ENCODE measurements at regions not wholly inside any gene's neighbourhood (a gene's known extent, or its start where the extent isn't known, plus 50 kb on each side); places are given as distances from the start of the nearest gene placed in this dataset.

DNA sequence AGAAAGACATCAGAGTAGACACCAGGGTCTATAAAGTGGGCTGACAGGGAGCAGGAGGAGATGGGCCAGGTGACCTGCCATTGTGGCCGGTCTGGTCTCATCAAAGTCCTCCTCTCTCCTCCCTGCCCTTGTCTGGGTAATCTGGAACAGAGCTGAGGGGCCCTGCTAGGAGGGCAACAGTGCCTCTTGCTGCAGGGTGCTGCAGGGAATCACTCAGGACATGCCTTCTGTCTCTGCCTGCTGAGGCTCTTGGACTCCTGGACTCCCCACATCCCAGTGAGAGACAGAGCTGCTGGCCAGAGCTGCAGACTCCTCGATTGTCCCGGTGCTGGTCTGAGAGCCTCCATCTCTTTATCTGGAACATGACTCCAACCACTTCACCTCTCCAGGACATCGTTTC is 366.1 kb upstream of the DUSP10 start:
- no peak overlapping the region for H3K9ac ChIP-seq (ENCODE audit: extremely low read depth, low read length, poor library complexity, severe bottlenecking)
- H3K27me3 ChIP-seq (ENCODE audit: control insufficient read depth, insufficient read depth, low read length, poor library complexity, severe bottlenecking) = no peaks in the 10 kb centered on the region
- no peak overlapping the region for H3K4me3 ChIP-seq (ENCODE audit: low read length)
- H3K4me1 Mint-ChIP-seq = peaks cover 10% of the 10 kb centered on the region
- H3K4me1 ChIP-seq (ENCODE audit: control insufficient read depth, insufficient read depth, low read length) = peaks cover 3% of the 10 kb centered on the region
- no peaks in the 10 kb centered on the region for H3K36me3 ChIP-seq (ENCODE audit: control insufficient read depth, insufficient read depth, low read length)
- H3K36me3 Mint-ChIP-seq (ENCODE audit: low read depth) = no peaks in the 10 kb centered on the region
- peaks cover 2% of the 10 kb centered on the region for H3K27me3 Mint-ChIP-seq (ENCODE audit: insufficient read depth)
- DNase-seq = no peak
- WGBS, 2 experiments (ENCODE audit: insufficient coverage in 1 of 2, insufficient read length in 1 of 2) = 91 to 100% methylated on average over 1 to 4 of the region's 4 CpGs
- H3K27ac ChIP-seq (ENCODE audit: low read depth, low read length) = no peak overlapping the region
- no peaks in the 10 kb centered on the region for H3K9me3 Mint-ChIP-seq
- TF ChIP-seq, protein P1, sequence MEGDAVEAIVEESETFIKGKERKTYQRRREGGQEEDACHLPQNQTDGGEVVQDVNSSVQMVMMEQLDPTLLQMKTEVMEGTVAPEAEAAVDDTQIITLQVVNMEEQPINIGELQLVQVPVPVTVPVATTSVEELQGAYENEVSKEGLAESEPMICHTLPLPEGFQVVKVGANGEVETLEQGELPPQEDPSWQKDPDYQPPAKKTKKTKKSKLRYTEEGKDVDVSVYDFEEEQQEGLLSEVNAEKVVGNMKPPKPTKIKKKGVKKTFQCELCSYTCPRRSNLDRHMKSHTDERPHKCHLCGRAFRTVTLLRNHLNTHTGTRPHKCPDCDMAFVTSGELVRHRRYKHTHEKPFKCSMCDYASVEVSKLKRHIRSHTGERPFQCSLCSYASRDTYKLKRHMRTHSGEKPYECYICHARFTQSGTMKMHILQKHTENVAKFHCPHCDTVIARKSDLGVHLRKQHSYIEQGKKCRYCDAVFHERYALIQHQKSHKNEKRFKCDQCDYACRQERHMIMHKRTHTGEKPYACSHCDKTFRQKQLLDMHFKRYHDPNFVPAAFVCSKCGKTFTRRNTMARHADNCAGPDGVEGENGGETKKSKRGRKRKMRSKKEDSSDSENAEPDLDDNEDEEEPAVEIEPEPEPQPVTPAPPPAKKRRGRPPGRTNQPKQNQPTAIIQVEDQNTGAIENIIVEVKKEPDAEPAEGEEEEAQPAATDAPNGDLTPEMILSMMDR (conservative IDR thresholded peaks at IDR 0.05) = no peak
- H3K4me3 Mint-ChIP-seq = no peak overlapping the region
- H3K27ac Mint-ChIP-seq = no peak overlapping the region
- H3K9me3 ChIP-seq (ENCODE audit: control insufficient read depth, low read length) = no peaks in the 10 kb centered on the region

DNA sequence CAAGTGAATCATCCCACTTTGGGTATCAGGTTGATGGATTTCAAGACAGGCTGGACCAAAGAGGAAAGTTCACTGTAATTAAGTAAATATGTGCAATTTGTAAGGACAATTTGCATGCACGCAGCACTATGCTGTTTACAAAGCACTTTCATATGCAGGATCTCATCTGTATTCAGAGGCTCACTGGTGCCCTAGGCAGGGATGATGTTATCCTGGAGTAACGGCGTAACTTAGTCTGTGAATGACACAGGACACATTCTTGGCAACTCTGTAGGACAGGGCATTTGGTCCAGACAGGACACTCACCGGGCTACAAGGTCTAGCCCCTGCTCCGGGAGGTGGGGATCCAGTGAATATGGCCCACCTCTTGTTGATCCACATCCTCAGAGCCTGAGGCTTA is 365.4 kb upstream of the DUSP10 start:
- Histone ChIP-seq H3K27me3 (ENCODE audit: control insufficient read depth, insufficient read depth, low read length, poor library complexity, severe bottlenecking) (no peaks in the 10 kb centered on the region), H3K4me1 (ENCODE audit: control insufficient read depth, insufficient read depth, low read length) (peaks cover 6% of the 10 kb centered on the region), H3K9me3 (ENCODE audit: control insufficient read depth, low read length) (no peaks in the 10 kb centered on the region), H3K36me3 (ENCODE audit: control insufficient read depth, insufficient read depth, low read length) (no peaks in the 10 kb centered on the region), H3K9ac (ENCODE audit: extremely low read depth, low read length, poor library complexity, severe bottlenecking) (no peak overlapping the region), H3K4me3 (ENCODE audit: low read length) (no peak overlapping the region), H3K27ac (ENCODE audit: low read depth, low read length) (no peak overlapping the region)
- TF ChIP-seq, protein P1 (conservative IDR thresholded peaks at IDR 0.05) = no peak
- Mint-ChIP-seq H3K4me3 (no peak overlapping the region), H3K27me3 (ENCODE audit: insufficient read depth) (peaks cover 2% of the 10 kb centered on the region), H3K9me3 (no peaks in the 10 kb centered on the region), H3K36me3 (ENCODE audit: low read depth) (no peaks in the 10 kb centered on the region), H3K4me1 (peaks cover 10% of the 10 kb centered on the region), H3K27ac (no peak overlapping the region)
- no peak for DNase-seq
- WGBS, 2 experiments (ENCODE audit: insufficient coverage in 1 of 2, insufficient read length in 1 of 2) = 89 to 93% methylated on average over 5 of the region's 5 CpGs

DNA sequence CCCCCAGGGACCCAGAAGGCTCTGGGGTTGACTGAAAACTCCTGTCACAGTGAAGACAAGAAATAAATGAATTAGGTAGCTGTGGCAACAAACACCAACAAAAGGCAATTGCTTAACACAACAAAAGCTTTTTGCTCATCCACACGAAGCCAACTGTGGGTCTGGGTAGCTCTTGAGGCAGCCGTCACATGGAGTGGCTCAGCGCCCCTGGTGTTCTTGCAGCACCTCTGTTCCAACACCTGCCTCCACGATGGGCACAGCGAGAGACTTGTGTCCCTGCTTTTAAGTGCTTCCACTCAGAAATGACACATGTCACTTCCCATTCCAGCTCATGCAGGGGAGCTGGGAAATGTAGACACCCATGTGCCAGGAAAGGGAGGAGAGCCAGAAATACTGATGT is 364.5 kb upstream of the DUSP10 start:
- H3K27ac Mint-ChIP-seq = no peak overlapping the region
- no peak overlapping the region for H3K9ac ChIP-seq (ENCODE audit: extremely low read depth, low read length, poor library complexity, severe bottlenecking)
- no peaks in the 10 kb centered on the region for H3K9me3 Mint-ChIP-seq
- peaks cover 2% of the 10 kb centered on the region for H3K27me3 Mint-ChIP-seq (ENCODE audit: insufficient read depth)
- no peak for DNase-seq
- no peaks in the 10 kb centered on the region for H3K36me3 ChIP-seq (ENCODE audit: control insufficient read depth, insufficient read depth, low read length)
- H3K4me3 Mint-ChIP-seq = no peak overlapping the region
- 86% methylated on average over 1 to 5 of the region's 5 CpGs for WGBS, 2 experiments (ENCODE audit: insufficient coverage in 1 of 2, insufficient read length in 1 of 2)
- TF ChIP-seq, protein P1 (conservative IDR thresholded peaks at IDR 0.05) = no peak
- no peaks in the 10 kb centered on the region for H3K27me3 ChIP-seq (ENCODE audit: control insufficient read depth, insufficient read depth, low read length, poor library complexity, severe bottlenecking)
- H3K36me3 Mint-ChIP-seq (ENCODE audit: low read depth) = no peaks in the 10 kb centered on the region
- peaks cover 6% of the 10 kb centered on the region for H3K4me1 ChIP-seq (ENCODE audit: control insufficient read depth, insufficient read depth, low read length)
- no peak overlapping the region for H3K4me3 ChIP-seq (ENCODE audit: low read length)
- H3K9me3 ChIP-seq (ENCODE audit: control insufficient read depth, low read length) = no peaks in the 10 kb centered on the region
- no peak overlapping the region for H3K27ac ChIP-seq (ENCODE audit: low read depth, low read length)
- peaks cover 10% of the 10 kb centered on the region for H3K4me1 Mint-ChIP-seq
